ENCODE measurements at regions not wholly inside any gene's neighbourhood (a gene's known extent, or its start where the extent isn't known, plus 50 kb on each side); places are given as distances from the start of the nearest gene placed in this dataset.

GRCh38 chr5:33309068-33309467 lies 131.7 kb upstream of the TARS1 start:
- H3K27ac ChIP-seq, result no peak overlapping the region

GRCh38 chr5:33309536-33310345 lies 131.0 kb upstream of the TARS1 start:
- no peaks in the 10 kb centered on the region for H3K9me3 ChIP-seq
- peaks cover 2% of the 10 kb centered on the region for H3K4me1 ChIP-seq (ENCODE audit: insufficient read depth)
- no peak overlapping the region for H3K27ac ChIP-seq
- H3K4me3 ChIP-seq, result no peak overlapping the region
- H3K27me3 ChIP-seq, result no peaks in the 10 kb centered on the region
- WGBS, 3 donors, result 59 to 62% (median 61%) methylated on average over 3 of the region's 3 CpGs
- no peaks in the 10 kb centered on the region for H3K36me3 ChIP-seq
- intact Hi-C loops (cut with DNase I), result no loop called here
- DNase-seq, result no peak
- no peak for TF ChIP-seq CTCF (IDR thresholded peaks at IDR 0.05)
- no peak for TF ChIP-seq POLR2A (IDR thresholded peaks at IDR 0.05)
- TF ChIP-seq EP300 (IDR thresholded peaks at IDR 0.05), result no peak

More at GRCh38 chr5:33309068-33309467, 131.7 kb upstream of the TARS1 start:
- intact Hi-C loops (cut with DNase I), result no loop called here
- WGBS, 3 donors, result 23 to 26% (median 24%) methylated on average over 2 of the region's 2 CpGs
- DNase-seq, result no peak
- peaks cover 2% of the 10 kb centered on the region for H3K4me1 ChIP-seq (ENCODE audit: insufficient read depth)
- H3K4me3 ChIP-seq, result no peak overlapping the region
- TF ChIP-seq POLR2A (IDR thresholded peaks at IDR 0.05) (no peak), EP300 (IDR thresholded peaks at IDR 0.05) (no peak), CTCF (IDR thresholded peaks at IDR 0.05) (no peak)
- no peaks in the 10 kb centered on the region for H3K36me3 ChIP-seq
- H3K9me3 ChIP-seq, result no peaks in the 10 kb centered on the region
- no peaks in the 10 kb centered on the region for H3K27me3 ChIP-seq

- intact Hi-C loops (cut with DNase I), result no loop called here
- Histone ChIP-seq H3K4me1 (ENCODE audit: insufficient read depth) (peaks cover 2% of the 10 kb centered on the region), H3K4me3 (no peak overlapping the region), H3K9me3 (no peaks in the 10 kb centered on the region), H3K36me3 (no peaks in the 10 kb centered on the region), H3K27me3 (no peaks in the 10 kb centered on the region), H3K27ac (no peak overlapping the region)
- TF ChIP-seq EP300 (IDR thresholded peaks at IDR 0.05) (no peak), POLR2A (IDR thresholded peaks at IDR 0.05) (no peak), CTCF (IDR thresholded peaks at IDR 0.05) (no peak)
- WGBS, 3 donors, result 89 to 95% (median 94%) methylated on average over 2 of the region's 2 CpGs
- no peak for DNase-seq
Observed at GRCh38 chr5:33310451-33310850, 130.3 kb upstream of the TARS1 start.

GRCh38 chr5:33311893-33312292 lies 128.9 kb upstream of the TARS1 start:
- Histone ChIP-seq H3K27ac (no peak overlapping the region), H3K4me1 (ENCODE audit: insufficient read depth) (peaks cover 2% of the 10 kb centered on the region), H3K27me3 (no peaks in the 10 kb centered on the region), H3K9me3 (no peaks in the 10 kb centered on the region), H3K4me3 (no peak overlapping the region), H3K36me3 (no peaks in the 10 kb centered on the region)
- no peak for DNase-seq
- no peak for TF ChIP-seq EP300 (IDR thresholded peaks at IDR 0.05)
- no peak for TF ChIP-seq CTCF (IDR thresholded peaks at IDR 0.05)
- no peak for TF ChIP-seq POLR2A (IDR thresholded peaks at IDR 0.05)
- intact Hi-C loops (cut with DNase I), result no loop called here

Measured in ovary (tissue), 7 donors.